Parathyroid adenoma (tissue), 2 donors: ENCODE measurements at regions not wholly inside any gene's neighbourhood (a gene's known extent, or its start where the extent isn't known, plus 50 kb on each side); places are given as distances from the start of the nearest gene placed in this dataset.

Experiments used
- H2AFZ ChIP-seq: fragments of 300-600 bp; sonication (generic); one replicate; pipeline ENCODE4 v1.7.0; 2017; ENCODE audit warnings: antibody characterized with exemption, mild to moderate bottlenecking
- H3K27ac ChIP-seq: fragments of 300-600 bp; sonication (generic); one replicate; pipeline ENCODE4 v1.7.0; 2017
- H3K27me3 ChIP-seq: fragments of 300-600 bp; sonication (generic); one replicate; pipeline ENCODE4 v1.7.0; 2017; ENCODE audit warnings: low read length; ENCODE audit not compliant: control insufficient read depth, insufficient read depth
- H3K36me3 ChIP-seq: fragments of 300-600 bp; sonication (generic); one replicate; pipeline ENCODE4 v1.7.0; 2017; ENCODE audit warnings: low read length; ENCODE audit not compliant: control insufficient read depth, insufficient read depth
- H3K4me1 ChIP-seq: fragments of 300-600 bp; sonication (generic); one replicate; pipeline ENCODE4 v1.7.0; 2017; ENCODE audit warnings: control low read depth
- H3K4me2 ChIP-seq: fragments of 300-600 bp; sonication (generic); one replicate; pipeline ENCODE4 v1.7.0; 2017; ENCODE audit warnings: low read length
- H3K4me3 ChIP-seq: fragments of 300-600 bp; sonication (generic); one replicate; pipeline ENCODE4 v1.7.0; 2017; ENCODE audit warnings: low read depth, low read length
- H3K79me2 ChIP-seq: fragments of 300-600 bp; sonication (generic); one replicate; pipeline ENCODE4 v1.7.0; 2017; ENCODE audit warnings: control low read depth
- H3K9ac ChIP-seq: fragments of 300-600 bp; sonication (generic); one replicate; pipeline ENCODE4 v1.7.0; 2017; ENCODE audit warnings: mild to moderate bottlenecking
- H3K9me3 ChIP-seq: fragments of 300-600 bp; sonication (generic); one replicate; pipeline ENCODE4 v1.7.0; 2017; ENCODE audit warnings: low read length; ENCODE audit not compliant: control insufficient read depth
- CTCF ChIP-seq: fragments of 300-600 bp; sonication (generic); IDR thresholded peaks from one replicate; pipeline ENCODE4 v1.7.0; 2017; ENCODE audit warnings: antibody characterized with exemption, mild to moderate bottlenecking
- donor health status: primary hyperparathyroidism.

- Histone ChIP-seq H3K9me3 (no peaks in the 10 kb centered on the region), H3K4me2 (no peak overlapping the region), H3K9ac (no peak overlapping the region), H3K36me3 (no peaks in the 10 kb centered on the region), H3K27me3 (no peaks in the 10 kb centered on the region), H3K27ac (no peak overlapping the region), H3K4me3 (no peak overlapping the region), H3K79me2 (no peaks in the 10 kb centered on the region), H3K4me1 (no peaks in the 10 kb centered on the region), H2AFZ (no peak overlapping the region)
- TF ChIP-seq CTCF: no peak
Observed at GRCh38 chr12:58296863-58297262, 355.5 kb downstream of the ATP23 start.

GRCh38 chr12:58298803-58299202 is 357.4 kb downstream of the ATP23 start:
- Histone ChIP-seq H3K4me1 (no peaks in the 10 kb centered on the region), H3K27me3 (no peaks in the 10 kb centered on the region), H3K9me3 (no peaks in the 10 kb centered on the region), H3K9ac (no peak overlapping the region), H3K27ac (no peak overlapping the region), H3K36me3 (no peaks in the 10 kb centered on the region), H2AFZ (no peak overlapping the region), H3K4me3 (no peak overlapping the region), H3K79me2 (no peaks in the 10 kb centered on the region), H3K4me2 (no peak overlapping the region)
- TF ChIP-seq CTCF: no peak

GRCh38 chr12:58299371-58299770 is 358.0 kb downstream of the ATP23 start:
- TF ChIP-seq CTCF: no peak
- Histone ChIP-seq H3K4me2 (no peak overlapping the region), H3K36me3 (no peaks in the 10 kb centered on the region), H3K4me3 (no peak overlapping the region), H3K27me3 (no peaks in the 10 kb centered on the region), H3K9me3 (no peaks in the 10 kb centered on the region), H3K4me1 (no peaks in the 10 kb centered on the region), H2AFZ (no peak overlapping the region), H3K9ac (no peak overlapping the region), H3K27ac (no peak overlapping the region), H3K79me2 (no peaks in the 10 kb centered on the region)

- no peak for TF ChIP-seq CTCF
- Histone ChIP-seq H3K4me2 (no peak overlapping the region), H3K36me3 (no peaks in the 10 kb centered on the region), H3K79me2 (no peaks in the 10 kb centered on the region), H3K4me1 (no peaks in the 10 kb centered on the region), H3K27ac (no peak overlapping the region), H3K27me3 (no peaks in the 10 kb centered on the region), H3K9ac (no peak overlapping the region), H3K9me3 (no peaks in the 10 kb centered on the region), H2AFZ (no peak overlapping the region), H3K4me3 (no peak overlapping the region)
Observed at GRCh38 chr12:58301038-58301729, 359.8 kb downstream of the ATP23 start.

- no peak overlapping the region for H3K9ac ChIP-seq
- no peaks in the 10 kb centered on the region for H3K36me3 ChIP-seq
- H3K27me3 ChIP-seq: no peaks in the 10 kb centered on the region
- H3K79me2 ChIP-seq: no peaks in the 10 kb centered on the region
- no peak overlapping the region for H2AFZ ChIP-seq
- no peaks in the 10 kb centered on the region for H3K9me3 ChIP-seq
- H3K27ac ChIP-seq: no peak overlapping the region
- H3K4me1 ChIP-seq: no peaks in the 10 kb centered on the region
- TF ChIP-seq CTCF: no peak
- H3K4me3 ChIP-seq: no peak overlapping the region
- no peak overlapping the region for H3K4me2 ChIP-seq
Observed at GRCh38 chr12:58301730-58302122, 360.4 kb downstream of the ATP23 start.
